ENCODE measurements at regions not wholly inside any gene's neighbourhood (a gene's known extent, or its start where the extent isn't known, plus 50 kb on each side); places are given as distances from the start of the nearest gene placed in this dataset.

- Histone ChIP-seq H3K14ac (ENCODE audit: insufficient read depth, low read length) (no peak overlapping the region), H2BK120ac (ENCODE audit: low read depth, low read length, poor library complexity, severe bottlenecking) (no peak overlapping the region), H2BK15ac (ENCODE audit: low read depth, low read length) (no peak overlapping the region), H3K9me3 (ENCODE audit: control insufficient read depth, low read depth, low read length) (no peaks in the 10 kb centered on the region), H3K9ac (ENCODE audit: extremely low read depth, insufficient read length, low read length) (no peak overlapping the region), H2BK12ac (ENCODE audit: insufficient read length, low read depth, low read length) (no peak overlapping the region), H4K20me1 (ENCODE audit: control insufficient read depth, insufficient read depth, insufficient read length) (no peaks in the 10 kb centered on the region), H3K79me2 (ENCODE audit: insufficient read depth, low read length) (no peaks in the 10 kb centered on the region), H2BK5ac (ENCODE audit: insufficient read length, low read length) (no peak overlapping the region), H3K23me2 (ENCODE audit: insufficient read length, low read depth, low read length, poor library complexity, severe bottlenecking) (no peaks in the 10 kb centered on the region), H3K23ac (ENCODE audit: insufficient read length, low read depth, low read length) (no peak overlapping the region), H4K91ac (ENCODE audit: insufficient read length, low read depth, low read length) (no peak overlapping the region), H3K4me2 (ENCODE audit: insufficient read depth, insufficient read length, low read length) (no peak overlapping the region), H3K56ac (ENCODE audit: insufficient read length, low read depth, low read length) (no peak overlapping the region), H3K18ac (ENCODE audit: insufficient read length, low read depth, low read length) (no peak overlapping the region), H3K4ac (ENCODE audit: low read depth, low read length) (no peak overlapping the region), H3K4me1 (ENCODE audit: insufficient read depth, low read length) (peaks cover 3% of the 10 kb centered on the region), H2AK5ac (ENCODE audit: insufficient read length, low read length) (no peak overlapping the region), H2AFZ (ENCODE audit: low read length) (no peak overlapping the region), H3K27ac (ENCODE audit: insufficient read length, low read depth, low read length) (no peak overlapping the region), H3T11ph (ENCODE audit: low read length) (no peak overlapping the region), H2BK20ac (ENCODE audit: low read depth, low read length, poor library complexity, severe bottlenecking) (no peak overlapping the region), H4K5ac (ENCODE audit: insufficient read length, low read depth, low read length) (no peak overlapping the region), H3K27me3 (ENCODE audit: insufficient read depth, low read length) (no peaks in the 10 kb centered on the region), H4K8ac (replicated peaks; ENCODE audit: insufficient read length, low read depth, low read length) (no peak overlapping the region), H3K79me1 (ENCODE audit: insufficient read depth, low read depth, low read length, poor library complexity, severe bottlenecking) (no peaks in the 10 kb centered on the region)
- DNase-seq = no peak
- no CpG with 5 or more reads among the region's 2 CpGs for WGBS (ENCODE audit: extremely low coverage, insufficient read length, low lambda C conversion rate)
- no peak for TF ChIP-seq CTCF (conservative IDR thresholded peaks at IDR 0.05)
- H3K27ac Mint-ChIP-seq = no peak overlapping the region
- H3K27me3 Mint-ChIP-seq (ENCODE audit: low read depth) = no peaks in the 10 kb centered on the region
- H3K4me3 Mint-ChIP-seq = no peak overlapping the region
- no peaks in the 10 kb centered on the region for H3K36me3 Mint-ChIP-seq (ENCODE audit: insufficient read depth in 1 of 3, low read depth in 3 of 3)
- H3K4me1 Mint-ChIP-seq = peaks cover 25 to 32% of the 10 kb centered on the region in 2 experiments
- no peaks in the 10 kb centered on the region for H3K9me3 Mint-ChIP-seq
These were observed 150.6 kb downstream of the RPS12 start for GRCh38 chr6:132964868-132965382.
